NCI-H1694 treated with DMSO at 0.1 percent for 48 hours (cell line): ENCODE measurements at regions not wholly inside any gene's neighbourhood (a gene's known extent, or its start where the extent isn't known, plus 50 kb on each side); places are given as distances from the start of the nearest gene placed in this dataset.
"Not testable (repeated sequence)": the region's sequence is repeated elsewhere in the genome, so short reads cannot be mapped to it uniquely, and the experiment has no call there.

Experiments
- DNase-seq: peaks from one replicate; lab custom pipeline; 2025; lab: John Stamatoyannopoulos, UW

DNA sequence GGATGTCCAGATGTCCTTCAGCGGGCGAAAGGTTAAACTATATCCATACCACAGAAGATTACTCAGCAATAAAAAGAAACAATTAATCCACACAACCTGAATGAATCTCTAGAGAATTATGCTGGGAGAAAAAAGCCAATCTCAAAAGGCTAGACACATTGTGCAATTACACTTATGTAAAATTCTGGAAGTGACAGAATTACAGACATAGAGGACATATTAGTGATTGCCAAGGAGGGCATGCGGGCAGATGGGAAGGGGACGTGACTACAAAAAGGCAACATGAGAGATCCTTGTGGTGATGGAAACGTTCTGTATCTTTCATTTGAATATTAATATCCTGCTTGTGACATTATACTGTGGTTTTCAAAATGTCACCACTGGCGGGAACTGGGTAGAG is 103.5 kb upstream of the BMAL1 start:
- no peak for DNase-seq

DNA sequence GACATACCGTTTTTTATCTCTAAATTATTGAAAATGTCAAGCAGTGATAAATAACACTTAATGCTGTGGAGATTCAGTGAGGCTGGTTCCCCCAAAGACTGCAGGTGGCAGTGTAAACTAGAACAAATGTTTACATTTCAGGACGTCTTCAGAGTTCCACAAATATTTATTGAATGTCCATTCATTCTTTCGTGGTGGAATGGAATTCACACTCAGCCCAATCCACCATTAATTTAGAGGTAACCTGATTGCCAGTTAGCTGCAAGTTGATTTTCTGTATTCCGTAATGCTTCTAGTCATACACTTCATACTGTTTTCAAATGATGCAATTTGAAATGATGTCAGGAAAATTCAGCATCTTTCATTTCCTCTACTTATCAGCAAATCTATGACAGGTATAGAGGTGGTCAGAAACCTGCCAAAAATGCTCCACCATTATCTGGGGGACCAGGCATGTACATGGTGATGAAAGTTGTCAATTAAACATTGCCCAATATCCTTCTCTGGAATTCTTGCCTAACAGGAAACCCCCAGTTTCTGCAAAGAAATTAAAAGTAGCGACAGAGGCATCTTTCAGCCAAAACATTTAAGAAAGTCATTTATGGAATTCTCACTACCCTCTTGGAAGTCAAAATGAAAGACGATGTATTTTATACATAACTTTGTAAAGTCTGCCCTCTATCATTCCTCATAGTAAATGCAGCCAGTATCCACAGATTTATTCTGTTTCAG is 94.3 kb upstream of the BMAL1 start:
- peak; percentile 36 for DNase-seq

DNA sequence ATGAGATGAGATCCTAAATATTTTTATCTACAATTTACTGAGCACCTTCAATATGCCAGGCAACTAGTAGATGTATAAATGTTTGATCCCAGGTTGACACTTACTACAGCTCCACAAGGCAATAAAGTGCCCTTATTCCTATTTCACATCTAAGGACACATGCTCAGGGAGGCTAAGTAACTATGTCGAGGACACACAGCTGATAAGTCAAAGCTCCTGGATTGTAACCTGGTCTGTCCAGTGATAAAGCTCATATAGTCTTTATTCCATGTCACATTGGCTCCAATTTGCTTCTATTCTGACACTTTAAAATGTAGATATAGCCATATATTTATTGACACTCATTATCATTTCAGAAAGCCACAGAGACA is 93.8 kb upstream of the BMAL1 start:
- no peak for DNase-seq

GRCh38 chr11:13184295-13184794 is 93.2 kb upstream of the BMAL1 start:
- no peak for DNase-seq

DNA sequence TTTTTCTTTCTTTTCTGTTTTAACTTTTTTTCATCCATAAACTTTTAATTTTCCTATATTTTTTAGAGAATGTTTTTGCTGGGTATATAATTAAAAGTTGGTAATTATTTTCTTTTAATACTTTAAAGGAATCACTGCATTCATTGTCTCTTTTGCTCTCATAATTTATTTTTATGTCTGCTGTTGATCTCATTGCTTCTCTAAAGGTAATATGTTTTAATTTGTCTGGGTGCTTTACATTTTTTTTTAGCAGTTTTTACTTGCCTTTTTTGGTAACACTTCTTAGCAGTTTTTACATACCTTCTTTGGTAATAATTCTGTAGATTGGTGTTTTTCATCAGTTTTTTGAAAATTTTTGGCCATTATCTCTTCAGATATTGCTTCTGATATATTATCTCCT is 89.4 kb upstream of the BMAL1 start:
- no peak for DNase-seq

- DNase-seq, result no peak
Observed at GRCh38 chr11:13189561-13190426, 87.8 kb upstream of the BMAL1 start.

DNA sequence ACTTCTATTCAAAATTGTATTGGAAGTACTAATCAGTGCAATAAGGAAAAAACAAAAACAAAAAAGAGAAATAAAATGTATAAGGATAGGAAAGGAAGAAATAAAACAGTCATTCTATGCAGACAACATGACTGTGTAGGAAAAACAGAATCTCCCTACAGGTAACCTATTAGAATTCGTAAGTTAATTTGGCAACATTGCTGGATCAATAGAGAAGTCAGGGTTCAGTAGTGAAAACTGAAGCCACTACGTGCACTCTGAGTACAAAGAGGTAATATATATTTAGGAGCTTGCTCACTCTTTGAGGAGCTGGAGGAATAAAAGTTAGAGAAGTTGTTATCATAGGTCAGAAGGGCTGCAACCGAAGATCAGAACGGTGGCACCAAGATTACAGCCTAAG is 84.0 kb upstream of the BMAL1 start:
- no peak for DNase-seq

DNA sequence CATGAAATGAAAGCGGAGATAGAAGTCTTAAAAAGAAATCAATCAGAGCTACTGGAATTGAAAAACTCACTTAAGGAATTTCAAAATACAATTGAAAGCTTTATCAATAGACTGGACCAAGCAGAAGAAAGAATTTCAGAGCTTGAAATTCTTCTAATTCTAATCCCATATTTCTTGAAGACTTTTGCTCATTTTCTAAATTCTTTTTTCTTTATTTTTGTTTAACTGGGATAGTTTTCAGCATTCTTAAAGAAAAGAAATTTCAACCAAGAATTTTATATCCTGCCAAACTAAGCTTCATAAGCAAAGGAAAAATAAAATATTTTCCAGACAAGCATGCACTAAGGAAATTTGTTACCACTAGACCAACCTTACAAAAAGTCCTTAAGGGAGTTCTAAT is 80.2 kb upstream of the BMAL1 start:
- not testable (repeated sequence) for DNase-seq

GRCh38 chr11:13205486-13205885 is 72.1 kb upstream of the BMAL1 start:
- no peak for DNase-seq

GRCh38 chr11:13206086-13206640 is 71.4 kb upstream of the BMAL1 start:
- no peak for DNase-seq

GRCh38 chr11:13207270-13207664 is 70.3 kb upstream of the BMAL1 start:
- no peak for DNase-seq

- DNase-seq, result no peak
Observed at GRCh38 chr11:13207665-13208594, 69.7 kb upstream of the BMAL1 start.

DNA sequence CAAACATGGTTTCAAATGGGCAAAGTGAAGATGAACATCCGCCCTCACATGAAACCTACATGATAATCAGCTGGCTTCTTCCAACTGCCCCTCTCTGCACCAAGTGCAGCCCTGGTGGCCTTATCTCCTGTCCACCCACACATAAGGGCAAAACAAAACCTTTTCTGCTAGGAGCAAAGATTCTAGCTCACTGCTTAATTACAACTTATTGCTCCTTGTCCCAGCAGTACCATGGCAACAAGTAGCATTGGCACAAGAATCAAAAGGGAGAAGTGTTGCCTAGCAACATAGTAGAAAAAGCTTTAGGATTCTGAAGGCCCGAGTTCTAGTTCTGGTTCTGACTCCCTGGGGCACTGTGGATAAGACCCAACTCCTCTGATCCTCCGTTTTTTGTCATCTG is 68.7 kb upstream of the BMAL1 start:
- DNase-seq, result no peak

DNA sequence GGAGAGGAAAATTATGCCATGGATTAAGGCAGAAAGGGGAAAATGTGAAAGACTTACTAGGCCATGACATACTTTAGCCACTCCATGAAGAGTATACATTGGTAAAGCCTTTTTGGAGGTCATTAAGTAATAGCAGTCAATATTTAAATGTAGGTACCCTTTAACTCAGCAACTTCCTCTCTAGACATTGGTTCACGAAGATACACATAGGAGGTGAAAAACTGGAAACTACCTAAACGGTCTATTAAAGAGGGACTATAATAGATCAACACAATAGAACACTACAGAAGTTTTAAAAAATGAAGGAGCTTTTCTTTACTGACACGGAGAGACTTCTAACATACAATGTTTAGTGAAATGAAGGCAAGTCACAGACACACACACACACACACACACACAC is 68.2 kb upstream of the BMAL1 start:
- DNase-seq, result no peak

GRCh38 chr11:13210424-13210823 is 67.2 kb upstream of the BMAL1 start:
- peak; percentile 36 for DNase-seq

- no peak for DNase-seq
Observed at GRCh38 chr11:13214276-13214675, 63.3 kb upstream of the BMAL1 start.

DNA sequence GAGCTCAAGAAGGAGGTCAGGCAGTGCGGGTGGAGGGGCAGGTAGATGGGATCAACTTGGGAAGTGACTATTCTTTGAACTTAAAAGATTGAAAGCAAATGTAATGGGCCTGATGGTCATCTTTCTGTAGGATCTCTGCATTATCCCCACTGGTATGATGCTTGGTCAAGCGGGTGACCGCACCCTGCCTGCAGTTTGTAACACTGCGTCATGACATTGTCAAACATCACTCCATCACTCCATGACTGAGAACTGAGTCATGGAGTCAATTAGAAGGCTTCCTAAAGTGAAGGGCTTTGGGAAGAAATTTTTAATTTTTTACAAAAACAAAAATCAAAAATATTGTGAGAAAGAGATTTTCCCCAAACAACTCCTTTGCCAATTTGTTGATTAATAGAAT is 62.4 kb upstream of the BMAL1 start:
- no peak for DNase-seq

- no peak for DNase-seq
Observed at GRCh38 chr11:13216019-13216710, 61.4 kb upstream of the BMAL1 start.

- no peak for DNase-seq
Observed at GRCh38 chr11:13216711-13217075, 60.9 kb upstream of the BMAL1 start.

DNA sequence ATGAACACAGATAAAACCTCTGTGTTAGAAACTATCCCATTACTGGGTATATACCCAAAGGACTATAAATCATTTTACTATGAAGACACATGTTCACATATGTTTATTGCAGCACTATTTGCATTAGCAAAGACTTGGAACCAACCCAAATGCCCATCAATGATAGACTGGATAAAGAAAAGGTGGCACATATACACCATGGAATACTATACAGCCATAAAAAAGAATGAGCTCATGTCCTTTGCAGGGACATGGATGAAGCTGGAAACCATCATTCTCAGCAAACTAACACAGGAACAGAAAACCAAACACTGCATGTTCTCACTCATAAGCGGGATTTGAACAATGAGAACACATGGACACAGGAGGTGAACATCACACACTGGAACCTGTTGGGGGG is 58.9 kb upstream of the BMAL1 start:
- DNase-seq, result not testable (repeated sequence)

DNA sequence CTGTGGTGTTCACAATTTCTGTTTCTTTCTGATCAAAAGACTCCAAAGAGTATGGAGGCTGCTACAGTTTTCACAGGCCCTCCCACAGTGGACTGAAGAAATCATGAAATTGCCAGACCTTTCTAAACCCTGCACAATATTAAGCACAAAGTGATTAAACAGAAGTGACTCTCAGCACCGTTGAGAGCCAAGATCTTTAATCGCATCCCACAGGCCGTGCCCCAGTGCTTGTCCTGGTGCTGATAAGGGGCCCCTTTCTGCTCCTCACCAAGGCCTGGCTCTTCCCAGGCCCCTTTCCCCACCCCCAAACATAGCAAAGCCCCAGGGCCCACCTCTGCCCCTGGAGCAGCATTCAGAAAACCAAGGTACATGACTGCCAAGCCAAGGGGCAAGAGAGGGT is 57.4 kb upstream of the BMAL1 start:
- DNase-seq, result no peak
